Neutrophil (primary cell): ENCODE measurements at regions not wholly inside any gene's neighbourhood (a gene's known extent, or its start where the extent isn't known, plus 50 kb on each side); places are given as distances from the start of the nearest gene placed in this dataset.

Experiments
- H3K27ac ChIP-seq: fragments of 200-600 bp; sonication (generic); 2 replicates; pipeline ENCODE4 v1.5.1; 2016; ENCODE audit warnings: mild to moderate bottlenecking, moderate library complexity
- H3K27me3 ChIP-seq: fragments of 200-600 bp; sonication (generic); 2 replicates; pipeline ENCODE4 v1.6.0; 2016; ENCODE audit warnings: mild to moderate bottlenecking
- H3K36me3 ChIP-seq: fragments of 200-600 bp; sonication (generic); 2 replicates; pipeline ENCODE4 v1.5.1; 2017
- H3K4me1 ChIP-seq, 2 experiments: fragments of 200-600 bp in 1 of 2; sonication (generic) in 1 of 2; 1 replicate in 1 of 2; 2 replicates in 1 of 2; pipeline versions ENCODE4 v1.5.1 to v1.6.1; 2013 to 2016; ENCODE audit warnings: low read depth in 1 of 2, low read length in 1 of 2, mild to moderate bottlenecking in 1 of 2, moderate library complexity in 1 of 2; ENCODE audit not compliant: control insufficient read depth in 1 of 2, insufficient read depth in 1 of 2
- H3K4me3 ChIP-seq, 2 experiments: fragments of 200-600 bp in 1 of 2; sonication (generic) in 1 of 2; 1 replicate in 1 of 2; 2 replicates in 1 of 2; pipeline ENCODE4 v1.5.1; 2013 to 2016; ENCODE audit warnings: low read depth in 1 of 2, low read length in 1 of 2, mild to moderate bottlenecking in 1 of 2, moderate library complexity in 1 of 2
- H3K9me3 ChIP-seq: fragments of 200-600 bp; sonication (generic); 2 replicates; pipeline ENCODE4 v1.5.1; 2016
- CTCF ChIP-seq: fragments of 200-600 bp; sonication (generic); IDR thresholded peaks from 2 replicates; pipeline ENCODE4 v1.5.1; 2016; ENCODE audit warnings: antibody characterized with exemption

DNA sequence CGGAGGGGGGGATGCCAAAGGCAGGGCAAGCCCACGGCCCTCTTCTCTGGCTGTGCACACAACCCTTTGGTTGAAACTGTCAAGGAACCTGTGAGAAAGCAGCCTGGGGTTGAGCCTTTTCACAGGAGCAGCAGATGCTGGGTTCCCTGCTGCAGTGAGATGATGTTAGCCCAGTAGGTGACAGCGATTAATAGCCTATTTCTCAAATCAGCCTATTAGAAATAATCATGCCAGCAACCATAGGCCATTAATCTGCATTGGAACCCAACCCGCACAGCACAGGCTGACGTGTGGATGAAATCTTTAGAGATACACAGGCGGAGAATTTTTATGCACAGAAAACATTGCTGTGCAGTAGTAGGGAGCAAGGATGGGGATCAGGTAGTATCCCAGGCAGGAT is 637.5 kb downstream of the AJAP1 start:
- no peaks in the 10 kb centered on the region for H3K4me1 ChIP-seq
- TF ChIP-seq CTCF: no peak
- H3K36me3 ChIP-seq: no peaks in the 10 kb centered on the region
- H3K27me3 ChIP-seq: no peaks in the 10 kb centered on the region
- H3K27ac ChIP-seq: no peak overlapping the region
- H3K4me3 ChIP-seq: no peak overlapping the region
- no peaks in the 10 kb centered on the region for H3K9me3 ChIP-seq

DNA sequence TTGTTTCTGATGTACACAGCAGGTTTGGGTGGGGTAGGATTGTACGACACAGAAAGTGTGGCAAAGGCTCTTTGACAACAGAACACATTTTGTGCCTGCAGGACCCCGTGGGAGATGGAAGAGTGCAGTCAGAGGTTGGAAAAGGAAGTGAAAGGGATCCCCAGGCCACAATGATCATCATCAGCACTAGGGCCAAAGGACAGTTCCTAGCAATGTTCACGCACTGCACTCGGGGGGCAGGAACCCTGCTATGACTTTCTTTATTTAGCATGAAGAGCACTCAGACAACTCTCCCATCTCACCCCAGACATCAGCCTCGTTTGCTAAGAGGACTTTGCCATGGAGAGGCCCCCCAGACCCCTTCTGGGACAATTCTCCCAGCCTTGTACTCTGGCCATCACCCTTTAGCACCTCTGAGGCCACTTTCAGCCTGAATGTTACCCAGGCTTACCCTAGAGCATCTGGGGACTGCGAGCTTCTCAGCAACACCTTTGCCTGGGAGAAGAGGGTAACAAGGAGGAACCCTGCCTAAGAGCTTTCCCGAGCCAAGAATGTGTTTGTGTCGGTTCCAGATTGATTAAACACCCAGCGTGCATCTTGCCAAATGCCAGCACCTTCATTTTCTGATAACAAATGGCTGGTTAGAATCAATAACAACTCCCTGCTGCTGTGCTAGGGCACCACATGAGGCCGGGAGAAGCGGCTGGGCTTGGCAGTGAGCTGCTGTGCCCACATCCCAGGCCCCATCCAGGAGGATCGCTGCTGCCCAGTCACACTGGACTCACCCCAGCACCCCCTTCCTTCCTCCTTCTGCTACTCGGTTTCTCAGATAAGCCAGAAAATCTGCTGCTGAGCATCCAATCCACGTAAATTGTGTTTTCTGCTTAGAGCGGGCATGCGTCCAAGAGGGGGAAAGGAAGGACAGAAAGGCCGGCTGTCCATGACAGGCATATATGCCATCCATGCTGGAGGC is 633.1 kb downstream of the AJAP1 start:
- H3K36me3 ChIP-seq: no peaks in the 10 kb centered on the region
- H3K9me3 ChIP-seq: no peaks in the 10 kb centered on the region
- no peaks in the 10 kb centered on the region for H3K27me3 ChIP-seq
- TF ChIP-seq CTCF: no peak
- H3K4me3 ChIP-seq: no peak overlapping the region
- no peak overlapping the region for H3K27ac ChIP-seq
- no peaks in the 10 kb centered on the region for H3K4me1 ChIP-seq

GRCh38 chr1:5286244-5286643 is 631.8 kb downstream of the AJAP1 start:
- Histone ChIP-seq H3K27me3 (no peaks in the 10 kb centered on the region), H3K27ac (no peak overlapping the region), H3K4me1 (no peaks in the 10 kb centered on the region), H3K9me3 (no peaks in the 10 kb centered on the region), H3K36me3 (no peaks in the 10 kb centered on the region), H3K4me3 (no peak overlapping the region)
- TF ChIP-seq CTCF: no peak

DNA sequence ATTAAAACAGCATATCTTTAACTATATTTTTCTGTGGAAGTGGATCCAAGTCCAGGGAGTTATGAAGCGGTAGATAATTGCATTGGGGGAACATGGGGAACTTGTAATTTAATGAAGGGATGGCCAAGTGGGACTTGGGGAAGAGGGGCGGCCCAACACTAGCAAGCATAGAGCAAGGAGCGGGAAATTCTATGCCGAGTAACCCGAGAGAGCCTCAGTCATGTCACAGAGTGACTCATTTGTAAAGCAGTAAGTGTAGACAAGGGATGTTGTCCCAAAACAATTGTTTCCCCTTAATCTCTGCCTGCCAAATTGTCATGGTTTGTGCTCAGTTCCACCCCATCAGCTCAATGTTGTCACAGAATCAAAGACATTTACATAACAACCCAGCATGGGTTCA is 620.1 kb downstream of the AJAP1 start:
- no peak overlapping the region for H3K27ac ChIP-seq
- no peaks in the 10 kb centered on the region for H3K27me3 ChIP-seq
- H3K9me3 ChIP-seq: no peaks in the 10 kb centered on the region
- H3K4me1 ChIP-seq: no peaks in the 10 kb centered on the region
- TF ChIP-seq CTCF: no peak
- H3K4me3 ChIP-seq: no peak overlapping the region
- H3K36me3 ChIP-seq: no peaks in the 10 kb centered on the region

DNA sequence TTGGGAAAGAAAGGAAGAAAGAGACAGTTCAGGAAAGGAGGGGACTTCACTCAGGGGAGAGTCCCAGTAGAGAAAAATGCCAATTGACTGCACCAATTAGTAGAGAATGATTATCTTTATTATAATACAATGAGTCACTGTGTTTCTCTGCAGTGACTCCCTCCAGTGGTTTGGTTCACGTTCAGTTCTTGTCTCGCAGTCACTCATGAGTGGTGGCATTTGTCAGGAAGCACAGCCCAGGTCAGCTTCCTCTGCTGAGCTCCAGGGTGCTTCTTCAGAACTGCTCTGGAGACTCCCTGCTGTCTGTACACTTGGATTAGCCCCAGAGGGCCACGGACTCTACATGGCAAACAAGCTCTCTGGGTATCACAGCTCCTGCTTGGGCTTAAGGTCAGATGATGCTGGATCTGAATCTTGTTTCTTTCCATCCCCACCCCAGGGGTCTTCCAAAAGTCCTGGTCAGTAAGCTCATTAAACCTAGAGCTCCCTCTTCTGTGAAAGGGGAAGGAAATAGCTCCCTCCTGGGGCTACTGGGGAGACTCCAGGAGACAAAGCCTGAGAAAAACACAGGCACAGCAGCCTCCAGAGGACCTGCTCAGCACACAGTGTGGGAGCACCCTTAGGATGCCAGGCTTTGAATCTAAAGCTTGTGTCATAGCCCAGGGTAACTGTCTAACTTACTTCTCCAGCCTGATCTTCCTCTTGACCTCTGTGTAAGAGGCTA is 619.0 kb downstream of the AJAP1 start:
- Histone ChIP-seq H3K27ac (no peak overlapping the region), H3K9me3 (no peaks in the 10 kb centered on the region), H3K4me1 (no peaks in the 10 kb centered on the region), H3K4me3 (no peak overlapping the region), H3K36me3 (no peaks in the 10 kb centered on the region), H3K27me3 (no peaks in the 10 kb centered on the region)
- TF ChIP-seq CTCF: no peak
